Sciatic nerve (tissue), 2 donors: ENCODE measurements at regions not wholly inside any gene's neighbourhood (a gene's known extent, or its start where the extent isn't known, plus 50 kb on each side); places are given as distances from the start of the nearest gene placed in this dataset.
A peak's percentile ranks its signal among the peaks of the same experiment; 100 is the strongest.

Experiments
- ATAC-seq: fragments of 200-7000 bp; cut with Tn5 transposase; one replicate; pipeline ENCODE4 v1.9.1; 2020; ENCODE audit warnings: mild to moderate bottlenecking, moderate library complexity
- DNase-seq: peaks from one replicate; pipeline ENCODE4 v3.0.0-alpha.2; 2020; ENCODE audit warnings: low spot score
- intact Hi-C: fragments of 100-400 bp; cut with DNase I; formaldehyde crosslinking; loops from one replicate; pipeline ENCODE4 v1.14.2; 2022
- donor health status: DM: no; HTN: no; CAD: no.
- donor health status: DM: no; HTN: no; CAD: no.

DNA sequence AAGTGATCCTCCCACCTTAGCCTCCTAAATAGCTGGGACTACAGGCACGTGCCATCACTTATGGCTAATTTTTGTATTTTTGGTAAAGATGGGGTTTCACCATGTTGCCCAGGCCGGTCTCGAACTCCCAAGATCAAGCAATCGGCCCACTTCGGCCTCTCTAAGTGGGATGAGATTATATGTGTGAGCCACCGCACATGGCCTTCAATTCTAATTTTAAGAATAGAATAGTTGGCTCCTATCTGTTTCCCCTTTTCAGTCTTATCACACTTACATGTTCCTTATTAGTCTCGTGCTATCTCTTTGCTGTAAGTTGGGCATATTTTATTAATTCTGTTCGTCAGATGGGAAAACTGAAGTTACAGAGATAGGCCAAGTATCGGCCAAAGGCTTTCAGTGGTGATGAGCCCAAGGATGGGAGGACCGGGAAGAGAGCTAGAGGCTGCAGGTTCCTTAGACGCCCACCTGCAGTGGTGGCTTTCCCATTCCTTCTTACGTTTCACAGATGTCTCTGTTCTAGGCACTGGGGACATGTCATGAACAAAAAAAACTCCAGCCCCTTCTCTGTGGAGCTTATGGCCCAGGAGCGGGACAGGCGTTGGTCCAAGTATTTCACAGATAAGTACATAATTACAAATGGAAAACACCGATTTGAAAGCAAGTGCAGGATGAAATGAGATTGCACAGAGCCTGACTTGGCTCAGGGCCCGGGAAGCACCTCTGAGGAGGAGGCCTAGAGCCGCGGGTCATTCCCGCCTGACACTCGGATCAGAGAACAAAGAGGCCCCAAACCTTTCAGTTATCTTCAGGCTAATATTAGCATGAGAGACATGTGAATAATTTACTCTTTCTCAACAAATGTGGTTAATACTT lies 91.1 kb upstream of the KLF13 start:
- peak; percentile 57 for ATAC-seq
- intact Hi-C loops = no loop called here
- peak; percentile 80 for DNase-seq

DNA sequence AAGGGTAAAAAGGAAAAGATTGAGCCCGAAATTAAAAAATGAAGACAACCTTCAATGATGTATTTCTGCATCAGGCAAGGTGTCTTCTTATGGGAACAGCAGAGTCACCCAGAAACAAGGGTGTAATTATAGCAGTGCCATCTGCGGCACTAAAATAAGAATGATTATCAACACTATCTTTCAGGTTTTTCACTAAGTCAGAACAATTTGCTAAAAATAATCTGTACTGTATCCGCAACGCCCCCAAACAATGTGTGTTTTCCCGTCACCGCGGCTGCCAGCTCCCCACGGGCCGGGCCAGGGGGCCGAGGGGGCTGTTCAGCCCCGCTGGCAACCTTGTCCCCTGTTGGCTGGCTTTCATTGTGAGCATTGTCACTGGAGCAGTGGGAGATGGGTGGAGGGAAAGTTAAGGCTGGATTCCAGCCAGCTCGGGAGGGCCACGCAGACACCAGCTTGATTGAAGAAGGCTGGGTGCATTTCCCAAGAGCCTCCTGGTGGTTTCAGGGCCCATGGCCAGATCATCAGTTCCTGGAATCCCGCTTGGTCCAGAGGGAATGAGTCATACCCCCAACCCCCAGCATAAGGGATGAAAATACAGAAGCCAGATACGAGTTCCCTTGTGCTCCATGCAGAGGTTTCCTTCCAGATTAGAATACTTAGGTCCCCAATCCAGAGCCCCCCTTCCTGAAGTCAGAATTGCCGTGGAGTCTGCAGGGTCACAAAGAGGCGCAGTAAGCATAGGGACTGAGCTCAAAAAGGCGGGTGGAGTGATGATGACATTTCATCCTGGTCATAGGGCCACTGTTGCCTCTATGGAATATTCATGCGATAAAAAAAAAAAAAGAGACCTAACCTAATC lies 90.2 kb upstream of the KLF13 start:
- peak; percentile 80 for ATAC-seq
- DNase-seq = peak; percentile 78
- intact Hi-C loops = no loop called here

GRCh38 chr15:31237043-31237324 lies 89.7 kb upstream of the KLF13 start:
- intact Hi-C loops = no loop called here
- DNase-seq (peak; percentile 47), ATAC-seq (peak; percentile 18)

- intact Hi-C loops = no loop called here
- peak; percentile 39 for DNase-seq
- ATAC-seq = no peak
Measured at GRCh38 chr15:31238906-31239305, 87.7 kb upstream of the KLF13 start.

DNA sequence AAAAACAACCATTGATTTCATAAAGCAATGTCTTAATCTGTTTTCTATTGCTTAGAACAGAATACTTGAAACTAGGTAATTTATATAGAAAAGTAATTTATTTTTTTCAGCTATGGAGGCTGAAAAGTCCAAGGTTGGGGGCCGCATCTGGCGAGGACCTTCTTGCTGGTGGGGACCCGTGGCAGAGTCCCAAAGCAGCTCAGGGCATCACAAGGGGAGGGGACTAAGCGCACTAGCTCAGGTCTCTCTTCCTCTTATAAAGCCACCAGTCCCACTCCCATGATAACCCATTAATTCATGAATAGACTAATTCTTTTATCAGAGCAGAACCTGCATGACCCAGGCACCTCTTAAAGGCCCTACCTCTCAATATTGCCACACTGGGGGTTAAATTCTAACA lies 87.2 kb upstream of the KLF13 start:
- intact Hi-C loops = no loop called here
- ATAC-seq (no peak), DNase-seq (peak; percentile 25)

GRCh38 chr15:31241888-31242522 lies 84.6 kb upstream of the KLF13 start:
- intact Hi-C loops = no loop called here
- DNase-seq (peak; percentile 8), ATAC-seq (no peak)

DNA sequence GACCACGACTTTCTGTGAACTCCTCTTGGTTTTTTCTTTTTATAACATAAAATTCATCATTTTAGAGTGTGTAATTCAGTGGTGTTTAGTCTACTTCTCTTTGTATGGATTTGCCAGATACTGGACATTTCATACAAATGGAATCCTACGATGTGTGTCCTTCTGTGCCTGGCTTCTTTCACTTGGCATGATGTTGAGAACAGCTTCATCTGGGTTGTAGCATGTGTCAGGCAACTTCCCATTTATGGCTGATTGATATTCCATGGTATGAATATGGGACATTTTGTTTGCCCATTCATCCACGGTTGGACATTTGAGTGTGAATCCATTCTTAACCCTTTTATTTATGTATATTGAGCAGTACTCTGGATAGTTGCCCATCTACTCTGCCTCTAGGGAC lies 82.7 kb upstream of the KLF13 start:
- DNase-seq = no peak
- no peak for ATAC-seq
- intact Hi-C loops = no loop called here

DNA sequence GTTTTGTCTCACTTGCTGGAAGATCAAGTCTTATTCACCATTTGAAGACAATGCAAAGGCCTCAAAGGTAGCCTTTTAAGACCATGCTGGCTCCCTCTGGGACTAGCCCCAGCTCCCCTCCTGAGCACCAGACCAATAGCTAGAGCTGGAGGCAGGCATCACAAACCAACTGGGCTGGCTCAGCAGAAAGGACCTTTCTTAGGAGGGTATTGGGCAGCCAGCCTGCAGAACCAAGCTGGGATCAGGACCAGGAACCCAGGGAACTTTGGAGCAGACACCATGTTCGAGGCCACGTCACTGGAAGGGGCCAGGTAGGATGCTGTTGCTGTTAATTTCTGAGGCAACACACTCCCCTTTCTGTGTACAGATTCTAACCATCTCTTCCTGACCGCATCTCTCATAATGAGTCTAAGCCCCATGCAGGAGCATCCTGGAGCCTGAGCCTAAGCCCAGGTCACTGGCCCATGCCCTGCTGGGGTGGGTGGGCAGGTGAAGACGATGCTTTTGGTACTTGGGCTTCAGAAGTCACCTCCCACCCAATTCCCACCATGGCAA lies 81.4 kb upstream of the KLF13 start:
- DNase-seq (peak; percentile 15), ATAC-seq (no peak)
- intact Hi-C loops = no loop called here

- intact Hi-C loops = no loop called here
- DNase-seq (no peak), ATAC-seq (no peak)
Measured at GRCh38 chr15:31245756-31246155, 80.9 kb upstream of the KLF13 start.

DNA sequence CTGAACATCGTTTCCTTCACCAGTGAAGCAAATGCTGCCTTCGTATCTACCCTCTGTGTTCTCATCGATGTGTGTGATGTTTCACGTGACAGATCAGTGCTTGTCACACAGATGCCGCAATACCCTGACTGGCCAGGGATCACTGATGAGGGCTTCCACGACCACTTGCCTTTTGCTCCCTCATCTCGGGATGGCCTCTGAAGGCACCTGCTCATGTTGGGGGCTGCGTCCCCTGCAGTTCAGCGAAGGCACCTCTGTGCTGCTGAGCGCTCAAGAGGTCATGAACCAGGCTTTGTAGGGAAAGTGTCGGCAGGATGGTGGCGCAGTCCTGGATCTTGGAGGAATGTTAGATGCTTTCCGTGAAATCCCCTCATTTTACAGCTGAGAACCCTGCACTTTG lies 79.2 kb upstream of the KLF13 start:
- DNase-seq (no peak), ATAC-seq (no peak)
- intact Hi-C loops = no loop called here

GRCh38 chr15:31248263-31248662 lies 78.4 kb upstream of the KLF13 start:
- ATAC-seq (no peak), DNase-seq (no peak)
- intact Hi-C loops = no loop called here

- ATAC-seq (no peak), DNase-seq (no peak)
- intact Hi-C loops = no loop called here
Measured at GRCh38 chr15:31248951-31249350, 77.7 kb upstream of the KLF13 start.

DNA sequence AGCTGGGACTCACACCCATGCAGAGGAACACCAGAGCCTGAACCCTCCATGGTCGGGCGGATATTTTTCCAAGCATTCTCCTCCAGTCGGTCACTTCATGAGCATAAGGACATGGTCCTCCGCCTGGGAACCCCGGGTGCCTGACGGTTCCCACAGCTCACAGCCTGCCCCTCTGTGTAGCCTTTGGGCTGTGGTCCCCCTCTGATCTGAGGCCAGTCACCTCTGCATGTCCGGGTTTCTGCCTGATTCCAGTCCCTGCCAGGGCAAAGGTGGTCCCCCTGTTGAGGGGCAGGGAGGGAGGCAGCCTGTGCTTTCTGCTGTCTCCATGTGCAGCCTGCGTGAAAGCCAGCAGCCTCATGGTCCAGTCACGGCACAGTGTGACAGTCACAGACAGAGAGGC lies 76.6 kb upstream of the KLF13 start:
- intact Hi-C loops = no loop called here
- DNase-seq = no peak
- ATAC-seq = no peak

- intact Hi-C loops = no loop called here
- no peak for ATAC-seq
- DNase-seq = peak; percentile 21
Measured at GRCh38 chr15:31251165-31251564, 75.5 kb upstream of the KLF13 start.

DNA sequence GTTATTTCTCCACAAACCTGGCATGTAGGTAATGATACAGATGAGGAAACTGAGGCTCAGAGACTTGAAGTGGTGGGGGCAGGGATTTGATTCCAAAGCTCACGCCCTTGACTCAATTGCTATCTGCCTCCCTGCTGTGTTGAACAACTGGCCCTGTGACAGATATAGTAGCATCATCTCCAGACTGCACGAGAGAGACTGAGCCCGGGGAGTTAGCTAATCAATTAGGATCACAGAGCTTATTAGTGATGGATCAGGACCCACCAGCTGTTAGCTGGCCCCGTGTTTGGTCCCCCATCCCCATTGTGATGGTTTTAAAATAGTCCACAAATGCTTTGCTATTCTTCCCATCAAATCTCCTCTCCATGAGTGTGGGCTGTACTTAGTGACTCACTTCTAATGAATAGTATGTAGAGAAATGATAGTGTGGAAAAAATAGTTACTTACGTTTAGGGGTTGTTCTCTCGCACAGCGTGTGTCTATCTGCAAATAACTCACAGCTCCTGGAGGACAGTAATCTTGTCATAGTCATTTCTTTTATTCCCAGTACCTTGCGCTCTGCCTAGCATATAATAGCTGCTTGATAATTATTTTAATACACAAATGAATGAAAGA lies 74.4 kb upstream of the KLF13 start:
- no peak for DNase-seq
- ATAC-seq = no peak
- intact Hi-C loops = no loop called here

- DNase-seq (no peak), ATAC-seq (peak; percentile 91)
- intact Hi-C loops = no loop called here
Measured at GRCh38 chr15:31254431-31255175, 72.0 kb upstream of the KLF13 start.

GRCh38 chr15:31255176-31255510 lies 71.5 kb upstream of the KLF13 start:
- peak; percentile 16 for ATAC-seq

DNA sequence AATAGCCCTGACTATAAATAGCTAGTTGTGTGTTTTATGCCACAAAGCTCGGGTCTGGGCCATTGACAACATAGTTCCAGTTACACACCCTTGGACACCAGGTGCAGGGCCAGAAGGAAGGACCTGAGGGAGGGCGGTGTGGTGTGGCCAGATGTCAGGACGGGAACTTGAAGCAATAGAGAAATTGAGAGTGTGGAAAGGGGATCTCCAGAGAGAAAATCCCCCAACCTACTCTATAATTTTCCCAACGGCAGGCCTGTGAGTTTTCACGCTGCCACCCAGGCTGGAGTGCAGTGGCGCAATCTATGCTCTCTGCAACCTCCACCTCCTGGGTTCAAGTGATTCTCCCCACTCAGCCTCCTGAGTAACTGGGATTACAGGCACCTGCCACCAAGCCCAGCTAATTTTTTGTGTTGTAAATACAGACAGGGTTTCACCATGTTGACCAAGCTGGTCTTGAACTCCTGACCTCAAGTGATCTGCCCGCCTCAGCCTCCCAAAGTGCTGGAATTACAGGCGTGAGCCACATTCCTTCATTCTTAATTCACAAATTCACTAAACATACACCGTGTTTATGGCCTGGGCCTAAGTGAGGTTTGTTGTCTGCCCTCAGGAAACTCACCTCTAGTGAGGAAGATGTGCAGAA lies 70.8 kb upstream of the KLF13 start:
- DNase-seq = peak; percentile 27
- intact Hi-C loops = no loop called here
- ATAC-seq = no peak

More at GRCh38 chr15:31255176-31255510, 71.5 kb upstream of the KLF13 start:
- intact Hi-C loops = no loop called here
- DNase-seq = peak; percentile 47
